Prostate gland (tissue), 2 donors: ENCODE measurements at regions not wholly inside any gene's neighbourhood (a gene's known extent, or its start where the extent isn't known, plus 50 kb on each side); places are given as distances from the start of the nearest gene placed in this dataset.

Source experiments
- DNase-seq: peaks from one replicate; pipeline ENCODE4 v3.0.0-alpha.2; 2019; ENCODE audit warnings: low spot score
- H3K27ac ChIP-seq, 2 donors: fragments of 200-600 bp; sonication (generic); 2 replicates each; pipeline ENCODE4 v1.5.1; 2017 to 2019
- H3K27me3 ChIP-seq: fragments of 200-600 bp; sonication (generic); replicated peaks from 2 replicates; pipeline ENCODE4 v1.5.1; 2019; ENCODE audit not compliant: insufficient read depth
- H3K36me3 ChIP-seq, 2 donors: fragments of 200-600 bp; sonication (generic); 1 replicate in 1 of 2; 2 replicates in 1 of 2; pipeline versions ENCODE4 v1.5.1 to v1.8.1; 2017 to 2019
- H3K4me1 ChIP-seq: fragments of 200-600 bp; sonication (generic); replicated peaks from 2 replicates; pipeline ENCODE4 v1.5.1; 2019
- H3K4me3 ChIP-seq, 2 donors: fragments of 200-600 bp; sonication (generic); 2 replicates each; pipeline ENCODE4 v1.5.1; 2017 to 2019
- H3K9me3 ChIP-seq: fragments of 200-600 bp; sonication (generic); 2 replicates; pipeline ENCODE4 v1.5.1; 2017
- POLR2A ChIP-seq: fragments of 450-650 bp; IDR thresholded peaks from one replicate; pipeline ENCODE4 v1.6.1; 2016; ENCODE audit warnings: antibody characterized with exemption, mild to moderate bottlenecking
- POLR2AphosphoS5 ChIP-seq: sonication (generic); formaldehyde crosslinking; IDR thresholded peaks from one replicate; pipeline ENCODE4 v1.6.1; 2017; ENCODE audit warnings: antibody characterized with exemption
- WGBS: methylation state at CpG from one replicate; pipeline ENCODE4 v1.1.5; 2018; 5-methylcytosine and 5-hydroxymethylcytosine counted together
- intact Hi-C: fragments of 100-400 bp; cut with DNase I; formaldehyde crosslinking; loops from one replicate; pipeline ENCODE4 v1.14.2; 2022
- TF ChIP-seq, protein P1 (sequence below), 4 experiments: fragments of 200-600 bp in 2 of 4; fragments of 450-650 bp in 2 of 4; sonication (generic) in 2 of 4; IDR thresholded peaks; 1 replicate in 3 of 4; 2 replicates in 1 of 4; pipeline ENCODE4 v1.5.1; 2016 to 2019; ENCODE audit warnings: antibody characterized with exemption in 4 of 4, mild to moderate bottlenecking in 2 of 4, moderate library complexity in 2 of 4

DNA sequence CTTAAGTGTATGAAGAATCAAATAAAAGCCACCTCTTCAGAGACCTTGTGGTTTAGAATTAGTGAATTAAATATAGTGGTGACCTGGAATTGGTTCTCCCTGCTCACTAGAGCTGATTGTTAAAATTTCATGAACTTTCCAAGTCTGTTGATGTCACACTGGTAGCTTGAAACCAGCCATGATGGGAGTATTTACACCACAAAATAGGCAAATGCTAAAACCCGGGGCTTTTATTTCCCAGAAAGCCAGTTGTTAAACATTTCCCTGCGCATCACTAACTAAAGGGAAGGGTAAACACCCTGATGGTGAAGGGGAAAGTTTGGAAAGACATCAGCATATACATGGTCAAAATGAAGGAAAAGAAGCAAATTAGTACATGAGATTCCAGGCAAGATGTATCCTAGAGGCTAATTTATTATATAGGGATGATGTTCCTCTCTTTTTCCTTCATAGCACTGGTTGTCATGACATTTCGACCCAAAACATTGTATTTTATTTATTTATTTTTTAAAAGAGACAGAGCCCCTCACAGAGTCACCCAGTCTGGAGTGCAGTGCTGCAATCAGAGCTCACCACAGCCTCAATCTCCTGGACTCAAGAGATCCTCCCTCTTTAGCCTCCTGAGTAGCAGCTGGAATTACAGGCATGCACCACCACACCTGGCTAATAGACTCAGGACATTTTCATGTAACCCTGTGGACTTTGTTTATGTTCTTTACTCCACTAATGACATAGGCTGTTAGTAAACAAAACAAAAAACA is 123.2 kb downstream of the RIN2 start:
- TF ChIP-seq POLR2AphosphoS5 (no peak), POLR2A (no peak)
- TF ChIP-seq, protein P1, sequence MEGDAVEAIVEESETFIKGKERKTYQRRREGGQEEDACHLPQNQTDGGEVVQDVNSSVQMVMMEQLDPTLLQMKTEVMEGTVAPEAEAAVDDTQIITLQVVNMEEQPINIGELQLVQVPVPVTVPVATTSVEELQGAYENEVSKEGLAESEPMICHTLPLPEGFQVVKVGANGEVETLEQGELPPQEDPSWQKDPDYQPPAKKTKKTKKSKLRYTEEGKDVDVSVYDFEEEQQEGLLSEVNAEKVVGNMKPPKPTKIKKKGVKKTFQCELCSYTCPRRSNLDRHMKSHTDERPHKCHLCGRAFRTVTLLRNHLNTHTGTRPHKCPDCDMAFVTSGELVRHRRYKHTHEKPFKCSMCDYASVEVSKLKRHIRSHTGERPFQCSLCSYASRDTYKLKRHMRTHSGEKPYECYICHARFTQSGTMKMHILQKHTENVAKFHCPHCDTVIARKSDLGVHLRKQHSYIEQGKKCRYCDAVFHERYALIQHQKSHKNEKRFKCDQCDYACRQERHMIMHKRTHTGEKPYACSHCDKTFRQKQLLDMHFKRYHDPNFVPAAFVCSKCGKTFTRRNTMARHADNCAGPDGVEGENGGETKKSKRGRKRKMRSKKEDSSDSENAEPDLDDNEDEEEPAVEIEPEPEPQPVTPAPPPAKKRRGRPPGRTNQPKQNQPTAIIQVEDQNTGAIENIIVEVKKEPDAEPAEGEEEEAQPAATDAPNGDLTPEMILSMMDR (IDR thresholded peaks at IDR 0.05): no peak
- intact Hi-C loops: loop anchor here (10.0 kb wide), 1 partner anchor 186 kb away; no protein-coding TSS in a partner anchor
- no peak for DNase-seq
- H3K4me3 ChIP-seq: no peak overlapping the region
- no peak overlapping the region for H3K27ac ChIP-seq
- H3K4me1 ChIP-seq: peaks cover 13% of the 10 kb centered on the region
- H3K9me3 ChIP-seq: no peaks in the 10 kb centered on the region
- no peaks in the 10 kb centered on the region for H3K27me3 ChIP-seq
- H3K36me3 ChIP-seq: no peaks in the 10 kb centered on the region
- WGBS: 86% methylated on average over 3 of the region's 3 CpGs

DNA sequence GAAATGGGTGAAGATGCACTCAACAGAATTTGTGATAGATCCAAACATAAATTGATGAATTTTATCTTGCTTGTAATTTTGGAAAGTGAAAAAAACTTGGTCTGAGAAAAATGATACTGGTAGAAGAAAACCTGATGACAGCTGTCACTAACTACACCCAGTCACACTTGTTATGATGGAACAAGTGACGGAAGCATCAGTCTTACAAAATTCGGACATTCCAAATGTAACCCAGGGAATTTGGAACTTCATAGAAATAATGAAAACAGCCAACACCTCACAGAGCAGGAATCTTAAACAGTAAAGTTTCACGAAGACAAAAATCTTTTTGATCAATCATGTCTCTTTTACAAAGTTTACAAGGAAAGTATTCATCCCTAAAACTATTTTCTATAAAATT is 123.9 kb downstream of the RIN2 start:
- H3K9me3 ChIP-seq: no peaks in the 10 kb centered on the region
- intact Hi-C loops: loop anchor here (10.0 kb wide), 1 partner anchor 187 kb away; no protein-coding TSS in a partner anchor
- H3K4me3 ChIP-seq: no peak overlapping the region
- no peak for DNase-seq
- H3K27me3 ChIP-seq: no peaks in the 10 kb centered on the region
- no peak overlapping the region for H3K27ac ChIP-seq
- 99% methylated on average over 3 of the region's 3 CpGs for WGBS
- TF ChIP-seq POLR2A (no peak), POLR2AphosphoS5 (no peak)
- TF ChIP-seq, protein P1 (IDR thresholded peaks at IDR 0.05): no peak
- H3K36me3 ChIP-seq: no peaks in the 10 kb centered on the region
- H3K4me1 ChIP-seq: peaks cover 13% of the 10 kb centered on the region

DNA sequence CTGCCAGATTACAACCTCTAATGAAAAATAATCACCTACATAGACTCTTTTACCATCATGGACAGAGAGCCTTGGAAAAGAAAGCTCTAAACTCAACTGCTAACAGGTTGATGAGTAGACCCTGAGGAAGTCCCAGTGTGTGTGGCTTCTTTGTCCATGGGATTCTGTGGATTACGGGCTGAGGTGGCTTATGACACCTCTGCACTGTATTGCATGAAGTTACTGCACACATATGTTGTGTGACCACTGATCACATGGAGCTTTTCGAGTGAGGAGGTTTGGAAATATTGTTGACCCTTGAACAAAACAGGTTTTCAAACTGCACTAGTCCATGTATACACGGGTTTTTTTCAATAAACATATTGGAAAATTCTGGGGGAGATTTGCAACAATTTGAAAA is 124.4 kb downstream of the RIN2 start:
- Histone ChIP-seq H3K9me3 (no peaks in the 10 kb centered on the region), H3K27me3 (no peaks in the 10 kb centered on the region), H3K36me3 (no peaks in the 10 kb centered on the region), H3K4me3 (no peak overlapping the region), H3K4me1 (peaks cover 13% of the 10 kb centered on the region), H3K27ac (no peak overlapping the region)
- 79% methylated on average over 3 of the region's 3 CpGs for WGBS
- TF ChIP-seq, protein P1 (IDR thresholded peaks at IDR 0.05): no peak
- intact Hi-C loops: loop anchor here (10.0 kb wide), 1 partner anchor 188 kb away; no protein-coding TSS in a partner anchor
- DNase-seq: no peak

DNA sequence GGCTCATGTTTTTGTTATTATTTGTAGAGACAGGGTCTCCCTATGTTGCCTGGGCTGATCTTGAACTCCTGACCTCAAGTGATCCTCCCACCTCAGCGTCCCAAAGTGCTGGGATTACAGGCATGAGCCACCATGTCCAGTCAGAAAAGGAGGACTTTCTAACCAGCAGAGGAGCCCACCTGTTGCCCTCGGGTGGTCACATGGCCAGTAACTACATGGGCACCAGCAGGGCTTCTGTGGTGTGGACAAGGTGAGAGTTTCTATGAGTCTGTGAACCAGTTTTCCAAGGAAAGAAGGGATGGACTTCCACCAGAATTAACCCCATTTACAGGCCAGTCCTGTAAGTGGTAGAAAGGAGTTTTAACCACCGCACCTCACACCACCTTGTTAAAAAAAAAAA is 125.4 kb downstream of the RIN2 start:
- no peak overlapping the region for H3K27ac ChIP-seq
- DNase-seq: no peak
- H3K27me3 ChIP-seq: no peaks in the 10 kb centered on the region
- intact Hi-C loops: loop anchor here (10.0 kb wide), 1 partner anchor 189 kb away; no protein-coding TSS in a partner anchor
- H3K36me3 ChIP-seq: no peaks in the 10 kb centered on the region
- H3K4me1 ChIP-seq: peaks cover 18% of the 10 kb centered on the region
- TF ChIP-seq POLR2A (no peak), POLR2AphosphoS5 (no peak)
- TF ChIP-seq, protein P1 (IDR thresholded peaks at IDR 0.05): no peak
- H3K9me3 ChIP-seq: no peaks in the 10 kb centered on the region
- WGBS: 88% methylated on average over 3 of the region's 3 CpGs
- H3K4me3 ChIP-seq: no peak overlapping the region

DNA sequence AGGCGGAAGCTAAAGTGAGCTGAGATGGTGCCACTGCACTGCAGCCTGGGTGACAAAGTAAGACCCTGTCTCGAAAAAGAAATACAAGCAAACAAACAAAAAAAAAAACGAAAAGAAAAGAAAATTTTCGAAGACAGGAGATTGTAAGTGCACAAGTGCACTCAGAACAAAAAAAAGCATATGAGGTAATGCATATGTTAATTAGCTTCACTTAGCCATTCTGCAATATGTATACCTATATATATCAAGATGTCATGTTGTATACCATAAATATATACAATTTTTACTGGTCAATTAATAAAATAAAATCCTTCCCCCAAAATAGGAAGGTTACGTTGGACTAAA is 127.5 kb downstream of the RIN2 start:
- WGBS: 58% methylated on average over 5 of the region's 5 CpGs
- Histone ChIP-seq H3K9me3 (no peaks in the 10 kb centered on the region), H3K4me1 (peaks cover 25% of the 10 kb centered on the region), H3K4me3 (no peak overlapping the region), H3K27ac (peak overlapping the region; percentile 79 to 82), H3K27me3 (no peaks in the 10 kb centered on the region), H3K36me3 (no peaks in the 10 kb centered on the region)
- TF ChIP-seq, protein P1 (IDR thresholded peaks at IDR 0.05): no peak
- no peak for DNase-seq
- intact Hi-C loops: loop anchor here (5.0 to 10.0 kb wide), 2 partner anchors 107 to 191 kb away; no protein-coding TSS in a partner anchor
